ENCODE measurements at regions not wholly inside any gene's neighbourhood (a gene's known extent, or its start where the extent isn't known, plus 50 kb on each side); places are given as distances from the start of the nearest gene placed in this dataset.
A peak's percentile ranks its signal among the peaks of the same experiment; 100 is the strongest.
"Not testable (repeated sequence)": the region's sequence is repeated elsewhere in the genome, so short reads cannot be mapped to it uniquely, and the experiment has no call there.

- no peak for DNase-seq
Measured at GRCh38 chr16:59113004-59113670, 379.0 kb upstream of the GOT2 start.

GRCh38 chr16:59111280-59111679 is 377.2 kb upstream of the GOT2 start:
- no peak for DNase-seq

- no peak for DNase-seq
Measured at GRCh38 chr16:59108374-59108773, 374.3 kb upstream of the GOT2 start.

GRCh38 chr16:59096682-59097081 is 362.6 kb upstream of the GOT2 start:
- not testable (repeated sequence) for DNase-seq

- DNase-seq = no peak
Measured at GRCh38 chr16:59090541-59090940, 356.4 kb upstream of the GOT2 start.

GRCh38 chr16:59088431-59088830 is 354.3 kb upstream of the GOT2 start:
- DNase-seq = peak; percentile 45 to 51

GRCh38 chr16:59087641-59088040 is 353.5 kb upstream of the GOT2 start:
- no peak for DNase-seq

- no peak for DNase-seq
Measured at GRCh38 chr16:59067205-59067604, 333.1 kb upstream of the GOT2 start.

GRCh38 chr16:59060207-59060606 is 326.1 kb upstream of the GOT2 start:
- no peak for DNase-seq

- DNase-seq = no peak
Measured at GRCh38 chr16:59058250-59058649, 324.1 kb upstream of the GOT2 start.

GRCh38 chr16:59053911-59054310 is 319.8 kb upstream of the GOT2 start:
- no peak for DNase-seq

- DNase-seq = no peak
Measured at GRCh38 chr16:59052231-59052630, 318.1 kb upstream of the GOT2 start.

GRCh38 chr16:59048876-59049275 is 314.8 kb upstream of the GOT2 start:
- no peak for DNase-seq

- DNase-seq = no peak
Measured at GRCh38 chr16:59047114-59047513, 313.0 kb upstream of the GOT2 start.

- no peak for DNase-seq
Measured at GRCh38 chr16:59046335-59046734, 312.2 kb upstream of the GOT2 start.

- DNase-seq = no peak
Measured at GRCh38 chr16:59045501-59045900, 311.4 kb upstream of the GOT2 start.

GRCh38 chr16:59044616-59045015 is 310.5 kb upstream of the GOT2 start:
- DNase-seq = no peak

GRCh38 chr16:59042301-59042700 is 308.2 kb upstream of the GOT2 start:
- no peak for DNase-seq

GRCh38 chr16:59039066-59039720 is 305.1 kb upstream of the GOT2 start:
- no peak for DNase-seq

GRCh38 chr16:59030923-59031485 is 296.9 kb upstream of the GOT2 start:
- no peak for DNase-seq

GRCh38 chr16:59021751-59022150 is 287.6 kb upstream of the GOT2 start:
- DNase-seq = no peak

- DNase-seq = no peak
Measured at GRCh38 chr16:59013930-59014329, 279.8 kb upstream of the GOT2 start.

GRCh38 chr16:58999762-59000161 is 265.6 kb upstream of the GOT2 start:
- DNase-seq = no peak

GRCh38 chr16:58992755-58993154 is 258.6 kb upstream of the GOT2 start:
- DNase-seq = not testable (repeated sequence)
